IPS-15b (cell line): ENCODE measurements at regions not wholly inside any gene's neighbourhood (a gene's known extent, or its start where the extent isn't known, plus 50 kb on each side); places are given as distances from the start of the nearest gene placed in this dataset.
"Not testable (repeated sequence)": the region's sequence is repeated elsewhere in the genome, so short reads cannot be mapped to it uniquely, and the experiment has no call there.

Experiments used
- H3K27me3 ChIP-seq: one replicate; pipeline ENCODE4 v1.6.1; 2013; ENCODE audit warnings: low read length; ENCODE audit not compliant: control insufficient read depth, insufficient read depth
- H3K36me3 ChIP-seq: one replicate; pipeline ENCODE4 v1.6.1; 2013; ENCODE audit warnings: low read length; ENCODE audit not compliant: control insufficient read depth, insufficient read depth
- H3K4me1 ChIP-seq: one replicate; pipeline ENCODE4 v1.6.1; 2013; ENCODE audit warnings: mild to moderate bottlenecking, low read length; ENCODE audit not compliant: control insufficient read depth, insufficient read depth
- H3K4me3 ChIP-seq: one replicate; pipeline ENCODE4 v1.5.1; 2013; ENCODE audit warnings: low read depth, low read length
- H3K9ac ChIP-seq: one replicate; pipeline ENCODE4 v1.6.1; 2013; ENCODE audit warnings: low read depth, mild to moderate bottlenecking, low read length
- H3K9me3 ChIP-seq: one replicate; pipeline ENCODE4 v1.6.1; 2013; ENCODE audit warnings: mild to moderate bottlenecking, low read length; ENCODE audit not compliant: control insufficient read depth, insufficient read depth

- peaks cover 2% of the 10 kb centered on the region for H3K9me3 ChIP-seq
- no peaks in the 10 kb centered on the region for H3K27me3 ChIP-seq
- no peaks in the 10 kb centered on the region for H3K36me3 ChIP-seq
- H3K9ac ChIP-seq, result no peak overlapping the region
- peaks cover 5% of the 10 kb centered on the region for H3K4me1 ChIP-seq
- no peak overlapping the region for H3K4me3 ChIP-seq
Measured at GRCh38 chr5:94024620-94025019, 283.2 kb upstream of the POU5F2 start.

DNA sequence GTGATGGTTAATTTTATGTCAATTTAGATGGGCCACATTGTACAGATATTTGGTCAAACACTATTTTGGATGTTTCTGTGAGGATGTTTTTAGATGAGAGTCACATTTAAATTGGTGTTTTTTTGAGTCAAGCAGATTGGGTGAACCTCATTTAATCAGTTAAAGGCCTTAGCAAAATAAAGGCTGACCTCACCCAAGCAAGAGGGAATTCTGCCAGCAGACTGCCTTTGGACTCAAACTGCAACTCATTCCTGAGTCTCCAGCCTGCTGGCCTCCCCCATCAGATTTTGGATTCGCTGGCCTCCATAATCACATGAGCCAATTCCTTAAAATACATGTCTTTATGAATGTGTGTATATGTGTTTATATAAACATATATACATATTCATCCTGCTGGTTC is 282.7 kb upstream of the POU5F2 start:
- peaks cover 2% of the 10 kb centered on the region for H3K9me3 ChIP-seq
- H3K27me3 ChIP-seq, result no peaks in the 10 kb centered on the region
- no peak overlapping the region for H3K9ac ChIP-seq
- peaks cover 5% of the 10 kb centered on the region for H3K4me1 ChIP-seq
- H3K36me3 ChIP-seq, result no peaks in the 10 kb centered on the region
- no peak overlapping the region for H3K4me3 ChIP-seq

DNA sequence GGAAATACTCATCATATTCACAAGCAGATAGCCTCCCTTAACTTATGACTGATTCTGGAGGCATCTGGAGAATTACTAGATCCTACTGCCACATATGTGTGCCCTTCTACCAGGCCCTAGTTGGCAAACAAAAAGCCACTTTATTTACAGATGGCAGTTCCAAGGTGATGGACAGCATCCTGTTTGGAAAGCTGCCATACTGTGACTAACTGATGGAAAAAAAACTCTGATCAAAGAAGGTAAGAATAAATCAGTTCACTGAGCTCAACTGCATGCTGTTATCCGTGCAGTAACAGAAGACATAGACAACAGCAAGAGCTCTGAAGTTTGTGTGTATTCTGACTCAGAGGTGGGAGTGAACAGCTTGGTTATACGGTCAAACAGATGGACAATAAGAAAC is 279.8 kb upstream of the POU5F2 start:
- no peaks in the 10 kb centered on the region for H3K9me3 ChIP-seq
- H3K36me3 ChIP-seq, result no peaks in the 10 kb centered on the region
- H3K4me3 ChIP-seq, result no peak overlapping the region
- no peak overlapping the region for H3K9ac ChIP-seq
- no peaks in the 10 kb centered on the region for H3K4me1 ChIP-seq
- no peaks in the 10 kb centered on the region for H3K27me3 ChIP-seq

GRCh38 chr5:94017579-94017978 is 276.2 kb upstream of the POU5F2 start:
- Histone ChIP-seq H3K27me3 (no peaks in the 10 kb centered on the region), H3K4me3 (no peak overlapping the region), H3K4me1 (no peaks in the 10 kb centered on the region), H3K36me3 (no peaks in the 10 kb centered on the region), H3K9me3 (no peaks in the 10 kb centered on the region), H3K9ac (no peak overlapping the region)

- no peaks in the 10 kb centered on the region for H3K36me3 ChIP-seq
- H3K4me1 ChIP-seq, result no peaks in the 10 kb centered on the region
- no peak overlapping the region for H3K9ac ChIP-seq
- H3K9me3 ChIP-seq, result no peaks in the 10 kb centered on the region
- H3K27me3 ChIP-seq, result no peaks in the 10 kb centered on the region
- no peak overlapping the region for H3K4me3 ChIP-seq
Measured at GRCh38 chr5:94010814-94011213, 269.4 kb upstream of the POU5F2 start.

DNA sequence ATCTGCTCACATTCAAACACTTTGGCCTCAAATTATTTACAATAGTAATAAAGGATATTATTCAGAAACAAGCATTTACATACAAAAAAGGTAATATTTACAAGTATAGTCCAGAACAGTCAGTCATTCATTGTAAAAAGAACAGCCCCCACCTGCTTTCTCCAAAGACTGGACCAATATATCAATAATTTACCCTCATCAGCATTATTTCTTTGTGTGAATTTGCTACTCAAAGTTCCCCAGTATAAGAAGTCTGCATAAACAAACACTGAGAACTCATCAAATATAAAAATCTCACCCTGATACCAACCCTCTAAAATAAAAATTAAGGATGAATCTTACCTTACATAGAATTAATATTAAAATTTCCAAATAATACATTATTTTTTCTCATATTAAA is 267.8 kb upstream of the POU5F2 start:
- Histone ChIP-seq H3K4me3 (no peak overlapping the region), H3K9ac (no peak overlapping the region), H3K4me1 (no peaks in the 10 kb centered on the region), H3K36me3 (no peaks in the 10 kb centered on the region), H3K9me3 (no peaks in the 10 kb centered on the region), H3K27me3 (no peaks in the 10 kb centered on the region)

GRCh38 chr5:93998951-93999455 is 257.6 kb upstream of the POU5F2 start:
- no peak overlapping the region for H3K9ac ChIP-seq
- H3K4me3 ChIP-seq, result no peak overlapping the region
- no peaks in the 10 kb centered on the region for H3K9me3 ChIP-seq
- no peaks in the 10 kb centered on the region for H3K36me3 ChIP-seq
- H3K4me1 ChIP-seq, result no peaks in the 10 kb centered on the region
- no peaks in the 10 kb centered on the region for H3K27me3 ChIP-seq

DNA sequence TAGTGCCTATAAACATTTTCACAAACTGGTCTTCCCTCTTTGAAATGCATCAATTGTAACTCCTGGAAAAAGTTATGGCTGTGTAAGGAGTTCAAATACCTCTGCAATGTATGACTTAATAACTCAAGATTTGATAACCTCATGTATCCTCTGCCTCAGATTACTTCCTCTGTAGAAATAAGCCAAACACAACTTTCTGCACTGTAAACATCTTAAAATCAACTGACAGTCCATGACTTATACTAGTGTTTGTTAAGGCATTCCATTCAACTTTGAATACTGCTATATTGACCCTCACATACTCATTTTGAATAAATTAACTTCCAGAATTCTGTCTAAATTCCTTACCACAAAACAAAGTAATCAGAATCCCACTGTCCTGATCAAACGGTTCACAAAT is 256.2 kb upstream of the POU5F2 start:
- H3K27me3 ChIP-seq, result no peaks in the 10 kb centered on the region
- no peaks in the 10 kb centered on the region for H3K36me3 ChIP-seq
- H3K9me3 ChIP-seq, result no peaks in the 10 kb centered on the region
- H3K4me3 ChIP-seq, result no peak overlapping the region
- no peak overlapping the region for H3K9ac ChIP-seq
- H3K4me1 ChIP-seq, result no peaks in the 10 kb centered on the region

DNA sequence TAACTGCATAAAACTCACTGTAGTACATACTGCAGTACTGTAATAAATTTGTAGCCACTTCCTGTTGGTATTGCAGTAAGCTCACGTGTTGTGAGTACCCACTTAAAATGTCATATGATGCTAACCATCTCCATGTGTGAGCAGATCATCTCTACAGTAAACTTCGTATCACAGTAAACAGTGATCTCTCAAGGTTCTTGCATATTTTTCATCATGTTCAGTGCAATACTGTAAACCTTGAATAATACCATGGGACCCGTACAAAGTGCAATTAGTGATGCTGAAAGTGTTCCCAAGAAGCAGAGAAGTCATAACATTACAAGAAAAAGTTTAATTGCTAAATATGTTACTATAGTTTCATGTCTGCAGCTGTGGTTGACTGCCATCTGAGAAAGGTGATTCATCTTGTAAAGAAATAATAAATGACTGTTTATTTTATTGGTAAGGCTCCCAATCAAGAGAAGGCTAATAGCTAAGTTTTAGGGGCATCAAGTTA is 253.8 kb upstream of the POU5F2 start:
- H3K9me3 ChIP-seq, result no peaks in the 10 kb centered on the region
- H3K4me1 ChIP-seq, result peaks cover 3% of the 10 kb centered on the region
- no peaks in the 10 kb centered on the region for H3K36me3 ChIP-seq
- H3K4me3 ChIP-seq, result no peak overlapping the region
- H3K27me3 ChIP-seq, result no peaks in the 10 kb centered on the region
- no peak overlapping the region for H3K9ac ChIP-seq

GRCh38 chr5:93993161-93993560 is 251.8 kb upstream of the POU5F2 start:
- Histone ChIP-seq H3K9ac (no peak overlapping the region), H3K9me3 (no peaks in the 10 kb centered on the region)

GRCh38 chr5:93990504-93991070 is 249.2 kb upstream of the POU5F2 start:
- no peaks in the 10 kb centered on the region for H3K36me3 ChIP-seq
- H3K4me3 ChIP-seq, result no peak overlapping the region
- H3K27me3 ChIP-seq, result no peaks in the 10 kb centered on the region
- no peaks in the 10 kb centered on the region for H3K9me3 ChIP-seq
- H3K9ac ChIP-seq, result no peak overlapping the region
- H3K4me1 ChIP-seq, result peaks cover 3% of the 10 kb centered on the region

More at GRCh38 chr5:93993161-93993560, 251.8 kb upstream of the POU5F2 start:
- Histone ChIP-seq H3K27me3 (no peaks in the 10 kb centered on the region), H3K36me3 (no peaks in the 10 kb centered on the region), H3K4me1 (peaks cover 3% of the 10 kb centered on the region), H3K4me3 (no peak overlapping the region)

- not testable (repeated sequence) for H3K9me3 ChIP-seq
Measured at GRCh38 chr5:93985940-93986570, 244.7 kb upstream of the POU5F2 start.

More at GRCh38 chr5:93985940-93986570, 244.7 kb upstream of the POU5F2 start:
- H3K9ac ChIP-seq, H3K4me3 ChIP-seq, H3K27me3 ChIP-seq, H3K36me3 ChIP-seq, H3K4me1 ChIP-seq: not testable (repeated sequence)
